ENCODE measurements at regions not wholly inside any gene's neighbourhood (a gene's known extent, or its start where the extent isn't known, plus 50 kb on each side); places are given as distances from the start of the nearest gene placed in this dataset.
"Not testable (repeated sequence)": the region's sequence is repeated elsewhere in the genome, so short reads cannot be mapped to it uniquely, and the experiment has no call there.

- H3K9me3 ChIP-seq: no peaks in the 10 kb centered on the region
- no peak for DNase-seq (ENCODE audit: extremely low spot score in 2 of 2)
- intact Hi-C loops (cut with DNase I): no loop called here
- H3K27me3 ChIP-seq: no peaks in the 10 kb centered on the region
- H3K4me1 ChIP-seq: no peaks in the 10 kb centered on the region
- no peak overlapping the region for H3K4me3 ChIP-seq
- no peak overlapping the region for H3K27ac ChIP-seq
- TF ChIP-seq POLR2AphosphoS5 (IDR thresholded peaks at IDR 0.05; ENCODE audit: insufficient read depth in 1 of 2, low read depth in 1 of 2) (no peak), POLR2A (IDR thresholded peaks at IDR 0.05) (no peak), CTCF (IDR thresholded peaks at IDR 0.05) (no peak)
- H3K36me3 ChIP-seq: no peaks in the 10 kb centered on the region
Observed at GRCh38 chr2:31654241-31654640, 73.5 kb upstream of the SRD5A2 start.

DNA sequence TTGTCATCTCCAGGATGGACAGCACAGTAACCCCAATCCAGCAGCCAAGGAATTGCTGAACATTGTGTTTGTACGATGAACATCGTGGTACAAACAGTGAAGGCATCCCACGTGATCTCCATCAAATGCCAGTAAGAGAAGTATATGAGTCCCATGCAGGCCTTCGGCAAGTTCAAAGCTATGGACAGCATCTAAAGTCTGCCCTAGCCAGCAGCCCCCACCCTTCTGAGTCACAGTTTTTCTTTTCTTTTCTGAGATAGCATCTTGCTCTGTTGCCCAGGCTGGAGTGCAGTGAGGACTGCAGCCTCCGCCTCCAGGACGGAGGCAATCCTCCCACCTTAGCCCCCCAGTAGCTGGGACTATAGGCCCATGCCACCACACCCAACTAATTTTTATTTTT is 71.0 kb upstream of the SRD5A2 start:
- no peak overlapping the region for H3K4me3 ChIP-seq

GRCh38 chr2:31651267-31651666 is 70.5 kb upstream of the SRD5A2 start:
- Histone ChIP-seq H3K27me3 (no peaks in the 10 kb centered on the region), H3K4me1 (no peaks in the 10 kb centered on the region), H3K27ac (no peak overlapping the region), H3K36me3 (no peaks in the 10 kb centered on the region), H3K4me3 (no peak overlapping the region), H3K9me3 (no peaks in the 10 kb centered on the region)
- intact Hi-C loops (cut with DNase I): no loop called here
- DNase-seq (ENCODE audit: extremely low spot score in 2 of 2): no peak
- TF ChIP-seq POLR2A (IDR thresholded peaks at IDR 0.05) (no peak), POLR2AphosphoS5 (IDR thresholded peaks at IDR 0.05; ENCODE audit: insufficient read depth in 1 of 2, low read depth in 1 of 2) (no peak), CTCF (IDR thresholded peaks at IDR 0.05) (no peak)

More for the DNA sequence above, 71.0 kb upstream of the SRD5A2 start:
- Histone ChIP-seq H3K27me3 (no peaks in the 10 kb centered on the region), H3K4me1 (no peaks in the 10 kb centered on the region), H3K27ac (no peak overlapping the region), H3K36me3 (no peaks in the 10 kb centered on the region), H3K9me3 (no peaks in the 10 kb centered on the region)
- no peak for DNase-seq (ENCODE audit: extremely low spot score in 2 of 2)
- TF ChIP-seq POLR2A (IDR thresholded peaks at IDR 0.05): no peak
- TF ChIP-seq CTCF (IDR thresholded peaks at IDR 0.05): no peak
- TF ChIP-seq POLR2AphosphoS5 (IDR thresholded peaks at IDR 0.05; ENCODE audit: insufficient read depth in 1 of 2, low read depth in 1 of 2): no peak
- intact Hi-C loops (cut with DNase I): no loop called here

- intact Hi-C loops (cut with DNase I): no loop called here
- no peak for TF ChIP-seq POLR2AphosphoS5 (IDR thresholded peaks at IDR 0.05; ENCODE audit: insufficient read depth in 1 of 2, low read depth in 1 of 2)
- no peak for TF ChIP-seq CTCF (IDR thresholded peaks at IDR 0.05)
- TF ChIP-seq POLR2A (IDR thresholded peaks at IDR 0.05): no peak
- no peaks in the 10 kb centered on the region for H3K27me3 ChIP-seq
- H3K27ac ChIP-seq: no peak overlapping the region
- H3K4me3 ChIP-seq: no peak overlapping the region
- no peaks in the 10 kb centered on the region for H3K36me3 ChIP-seq
- no peaks in the 10 kb centered on the region for H3K4me1 ChIP-seq
- H3K9me3 ChIP-seq: no peaks in the 10 kb centered on the region
- DNase-seq (ENCODE audit: extremely low spot score in 2 of 2): no peak
Observed at GRCh38 chr2:31644551-31644950, 63.8 kb upstream of the SRD5A2 start.

GRCh38 chr2:31642707-31643106 is 62.0 kb upstream of the SRD5A2 start:
- Histone ChIP-seq H3K36me3 (no peaks in the 10 kb centered on the region), H3K4me1 (no peaks in the 10 kb centered on the region), H3K9me3 (no peaks in the 10 kb centered on the region), H3K4me3 (no peak overlapping the region), H3K27ac (no peak overlapping the region), H3K27me3 (no peaks in the 10 kb centered on the region)
- intact Hi-C loops (cut with DNase I): no loop called here
- no peak for TF ChIP-seq POLR2AphosphoS5 (IDR thresholded peaks at IDR 0.05; ENCODE audit: insufficient read depth in 1 of 2, low read depth in 1 of 2)
- DNase-seq (ENCODE audit: extremely low spot score in 2 of 2): no peak

DNA sequence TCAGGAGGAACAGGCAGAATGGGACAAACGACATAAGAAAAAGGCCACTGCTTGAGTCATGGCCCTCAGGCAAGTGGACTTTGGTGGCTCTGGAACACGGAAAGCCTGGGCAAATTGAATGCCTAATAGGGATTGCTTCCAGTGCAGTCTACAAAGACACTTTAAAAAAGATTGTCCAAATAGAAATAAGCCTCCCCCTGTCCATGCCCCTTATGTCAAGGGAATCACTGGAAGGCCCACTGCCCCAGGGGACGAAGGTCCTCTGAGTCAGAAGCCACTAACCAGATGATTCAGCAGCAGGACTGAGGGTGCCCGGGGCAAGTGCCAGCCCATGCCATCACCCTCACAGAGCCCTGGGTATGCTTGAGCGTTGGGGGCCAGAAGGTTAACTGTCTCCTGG is 51.5 kb upstream of the SRD5A2 start:
- H3K36me3 ChIP-seq; H3K27me3 ChIP-seq; H3K4me3 ChIP-seq; H3K9me3 ChIP-seq; H3K27ac ChIP-seq; DNase-seq (ENCODE audit: extremely low spot score in 2 of 2); intact Hi-C loops (cut with DNase I); H3K4me1 ChIP-seq: not testable (repeated sequence)

All from vagina (tissue), 2 donors.